ENCODE measurements at regions not wholly inside any gene's neighbourhood (a gene's known extent, or its start where the extent isn't known, plus 50 kb on each side); places are given as distances from the start of the nearest gene placed in this dataset.

- TF ChIP-seq CTCF (IDR thresholded peaks at IDR 0.05; ENCODE audit: unreplicated experiment): no peak
- Mint-ChIP-seq H3K36me3 (ENCODE audit: insufficient read depth) (no peaks in the 10 kb centered on the region), H3K4me3 (ENCODE audit: low read depth) (no peak overlapping the region), H3K27ac (no peak overlapping the region), H3K4me1 (ENCODE audit: low read depth) (peaks cover 2% of the 10 kb centered on the region), H3K27me3 (no peaks in the 10 kb centered on the region), H3K9me3 (ENCODE audit: low read depth) (no peaks in the 10 kb centered on the region)
- no peak for DNase-seq (ENCODE audit: low spot score, unreplicated experiment)
Observed at GRCh38 chr18:70688286-70688685, 399.4 kb downstream of the SOCS6 start.

- Mint-ChIP-seq H3K36me3 (ENCODE audit: insufficient read depth) (no peaks in the 10 kb centered on the region), H3K4me1 (ENCODE audit: low read depth) (no peaks in the 10 kb centered on the region), H3K27me3 (no peaks in the 10 kb centered on the region), H3K27ac (no peak overlapping the region), H3K9me3 (ENCODE audit: low read depth) (peaks cover 3% of the 10 kb centered on the region), H3K4me3 (ENCODE audit: low read depth) (no peak overlapping the region)
- TF ChIP-seq CTCF (IDR thresholded peaks at IDR 0.05; ENCODE audit: unreplicated experiment): no peak
- no peak for DNase-seq (ENCODE audit: low spot score, unreplicated experiment)
Observed at GRCh38 chr18:70684821-70685220, 396.0 kb downstream of the SOCS6 start.

GRCh38 chr18:70683263-70683662 lies 394.4 kb downstream of the SOCS6 start:
- no peaks in the 10 kb centered on the region for H3K36me3 Mint-ChIP-seq (ENCODE audit: insufficient read depth)

GRCh38 chr18:70674896-70675295 lies 386.1 kb downstream of the SOCS6 start:
- Mint-ChIP-seq H3K4me3 (ENCODE audit: low read depth) (no peak overlapping the region), H3K36me3 (ENCODE audit: insufficient read depth) (no peaks in the 10 kb centered on the region), H3K27ac (no peak overlapping the region), H3K4me1 (ENCODE audit: low read depth) (no peaks in the 10 kb centered on the region), H3K9me3 (ENCODE audit: low read depth) (no peaks in the 10 kb centered on the region), H3K27me3 (no peaks in the 10 kb centered on the region)
- no peak for DNase-seq (ENCODE audit: low spot score, unreplicated experiment)
- TF ChIP-seq CTCF (IDR thresholded peaks at IDR 0.05; ENCODE audit: unreplicated experiment): no peak

More at GRCh38 chr18:70683263-70683662, 394.4 kb downstream of the SOCS6 start:
- TF ChIP-seq CTCF (IDR thresholded peaks at IDR 0.05; ENCODE audit: unreplicated experiment): no peak
- no peaks in the 10 kb centered on the region for H3K27me3 Mint-ChIP-seq
- DNase-seq (ENCODE audit: low spot score, unreplicated experiment): no peak
- H3K4me3 Mint-ChIP-seq (ENCODE audit: low read depth): no peak overlapping the region
- no peak overlapping the region for H3K27ac Mint-ChIP-seq
- peaks cover 3% of the 10 kb centered on the region for H3K9me3 Mint-ChIP-seq (ENCODE audit: low read depth)
- no peaks in the 10 kb centered on the region for H3K4me1 Mint-ChIP-seq (ENCODE audit: low read depth)

- no peaks in the 10 kb centered on the region for H3K36me3 Mint-ChIP-seq (ENCODE audit: insufficient read depth)
- H3K4me1 Mint-ChIP-seq (ENCODE audit: low read depth): no peaks in the 10 kb centered on the region
- TF ChIP-seq CTCF (IDR thresholded peaks at IDR 0.05; ENCODE audit: unreplicated experiment): no peak
- no peak overlapping the region for H3K27ac Mint-ChIP-seq
- DNase-seq (ENCODE audit: low spot score, unreplicated experiment): no peak
- H3K9me3 Mint-ChIP-seq (ENCODE audit: low read depth): no peaks in the 10 kb centered on the region
- H3K4me3 Mint-ChIP-seq (ENCODE audit: low read depth): no peak overlapping the region
- H3K27me3 Mint-ChIP-seq: no peaks in the 10 kb centered on the region
Observed at GRCh38 chr18:70673831-70674230, 385.0 kb downstream of the SOCS6 start.
